ENCODE measurements at regions not wholly inside any gene's neighbourhood (a gene's known extent, or its start where the extent isn't known, plus 50 kb on each side); places are given as distances from the start of the nearest gene placed in this dataset.
A peak's percentile ranks its signal among the peaks of the same experiment; 100 is the strongest.

GRCh38 chr9:82417501-82417900 lies 428.9 kb downstream of the SPATA31D1 start:
- H3K36me3 ChIP-seq = no peaks in the 10 kb centered on the region
- H3K4me3 ChIP-seq = no peak overlapping the region
- no peaks in the 10 kb centered on the region for H3K27me3 ChIP-seq
- peaks cover 5% of the 10 kb centered on the region for H3K4me1 ChIP-seq
- TF ChIP-seq CTCF (IDR thresholded peaks at IDR 0.05) = no peak
- no peak for DNase-seq
- H3K27ac ChIP-seq = no peak overlapping the region
- intact Hi-C loops (cut with DNase I) = no loop called here
- H3K9me3 ChIP-seq = no peaks in the 10 kb centered on the region
- no peak overlapping the region for H3K9ac ChIP-seq (ENCODE audit: low read depth in 2 of 2, low read length in 2 of 2)

GRCh38 chr9:82418334-82418733 lies 429.8 kb downstream of the SPATA31D1 start:
- no peaks in the 10 kb centered on the region for H3K9me3 ChIP-seq
- no peaks in the 10 kb centered on the region for H3K27me3 ChIP-seq
- DNase-seq = no peak
- H3K4me1 ChIP-seq = peaks cover 6% of the 10 kb centered on the region
- H3K9ac ChIP-seq (ENCODE audit: low read depth in 2 of 2, low read length in 2 of 2) = no peak overlapping the region
- H3K4me3 ChIP-seq = no peak overlapping the region
- no peaks in the 10 kb centered on the region for H3K36me3 ChIP-seq
- intact Hi-C loops (cut with DNase I) = no loop called here
- no peak overlapping the region for H3K27ac ChIP-seq
- TF ChIP-seq CTCF (IDR thresholded peaks at IDR 0.05) = no peak

- no peak overlapping the region for H3K9ac ChIP-seq (ENCODE audit: low read depth in 2 of 2, low read length in 2 of 2)
- no peaks in the 10 kb centered on the region for H3K36me3 ChIP-seq
- TF ChIP-seq CTCF (IDR thresholded peaks at IDR 0.05) = no peak
- intact Hi-C loops (cut with DNase I) = no loop called here
- DNase-seq = peak; percentile 56
- H3K27me3 ChIP-seq = no peaks in the 10 kb centered on the region
- H3K9me3 ChIP-seq = no peaks in the 10 kb centered on the region
- no peak overlapping the region for H3K27ac ChIP-seq
- peaks cover 19% of the 10 kb centered on the region for H3K4me1 ChIP-seq
- no peak overlapping the region for H3K4me3 ChIP-seq
Measured at GRCh38 chr9:82419696-82420486, 431.3 kb downstream of the SPATA31D1 start.

- intact Hi-C loops (cut with DNase I) = no loop called here
- H3K36me3 ChIP-seq = no peaks in the 10 kb centered on the region
- H3K27ac ChIP-seq = no peak overlapping the region
- no peaks in the 10 kb centered on the region for H3K9me3 ChIP-seq
- no peak overlapping the region for H3K4me3 ChIP-seq
- DNase-seq = no peak
- TF ChIP-seq CTCF (IDR thresholded peaks at IDR 0.05) = no peak
- H3K4me1 ChIP-seq = peaks cover 20% of the 10 kb centered on the region
- no peaks in the 10 kb centered on the region for H3K27me3 ChIP-seq
- H3K9ac ChIP-seq (ENCODE audit: low read depth in 2 of 2, low read length in 2 of 2) = no peak overlapping the region
Measured at GRCh38 chr9:82421498-82421897, 432.9 kb downstream of the SPATA31D1 start.

- no peaks in the 10 kb centered on the region for H3K9me3 ChIP-seq
- intact Hi-C loops (cut with DNase I) = no loop called here
- no peak for TF ChIP-seq CTCF (IDR thresholded peaks at IDR 0.05)
Measured at GRCh38 chr9:82423700-82424099, 435.1 kb downstream of the SPATA31D1 start.

More at GRCh38 chr9:82423700-82424099, 435.1 kb downstream of the SPATA31D1 start:
- H3K9ac ChIP-seq (ENCODE audit: low read depth in 2 of 2, low read length in 2 of 2) = peak overlapping the region in 1 of 2 donors; percentile 27
- peak overlapping the region; percentile 44 for H3K27ac ChIP-seq
- no peaks in the 10 kb centered on the region for H3K27me3 ChIP-seq
- peaks cover 20% of the 10 kb centered on the region for H3K4me1 ChIP-seq
- no peaks in the 10 kb centered on the region for H3K36me3 ChIP-seq
- DNase-seq = peak; percentile 84
- no peak overlapping the region for H3K4me3 ChIP-seq

Measured in colonic mucosa (tissue), 4 donors.